Stimulated activated CD8-positive, alpha-beta memory T cell treated with anti-CD3 and anti-CD28 coated beads, Interleukin-12 subunit alpha, Interleukin-12 subunit beta, amount 100 ng/mL, for 1 hour (primary cell): ENCODE measurements at regions not wholly inside any gene's neighbourhood (a gene's known extent, or its start where the extent isn't known, plus 50 kb on each side); places are given as distances from the start of the nearest gene placed in this dataset.
"Not testable (repeated sequence)": the region's sequence is repeated elsewhere in the genome, so short reads cannot be mapped to it uniquely, and the experiment has no call there.

Experiments used
- DNase-seq: peaks from one replicate; pipeline ENCODE4 v3.0.0-alpha.2; 2020; ENCODE audit warnings: low read depth

DNA sequence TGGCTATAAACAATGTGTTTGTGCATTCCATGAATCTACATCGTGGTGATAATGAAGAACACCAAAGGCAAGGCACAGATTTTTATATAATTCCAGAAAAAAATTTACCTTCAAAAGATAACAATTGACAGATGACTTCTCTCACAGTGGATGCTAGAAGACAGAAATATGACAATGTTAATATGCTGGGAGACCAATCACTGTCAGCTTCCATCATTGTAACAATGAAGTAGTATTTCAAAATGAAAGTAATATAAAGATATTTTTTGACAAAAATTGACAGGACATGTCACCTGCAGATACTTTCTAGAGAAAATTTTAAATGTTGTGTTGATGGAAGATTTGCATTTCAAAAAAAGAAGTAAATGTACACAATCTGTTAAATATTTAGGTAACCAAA lies 1925.9 kb upstream of the LRRTM1 start:
- no peak for DNase-seq

DNA sequence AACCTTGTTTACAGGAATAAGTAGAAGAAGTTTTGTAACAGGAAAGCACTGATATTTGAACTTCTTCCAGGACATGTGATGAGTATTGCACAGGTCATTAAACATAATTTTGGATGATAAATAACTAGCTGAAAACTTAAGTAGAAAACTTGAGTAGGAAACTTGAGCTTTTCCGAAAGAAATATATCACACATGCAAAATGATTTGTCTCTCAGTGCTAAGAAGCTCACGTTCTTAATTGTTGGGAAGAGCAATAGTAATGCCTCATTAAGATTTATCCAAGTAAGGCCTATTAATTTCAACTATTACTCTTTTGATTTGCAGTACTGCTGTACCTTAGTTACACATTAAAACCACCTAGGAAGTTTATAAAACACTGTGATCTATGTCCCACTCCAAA lies 1921.9 kb upstream of the LRRTM1 start:
- no peak for DNase-seq

DNA sequence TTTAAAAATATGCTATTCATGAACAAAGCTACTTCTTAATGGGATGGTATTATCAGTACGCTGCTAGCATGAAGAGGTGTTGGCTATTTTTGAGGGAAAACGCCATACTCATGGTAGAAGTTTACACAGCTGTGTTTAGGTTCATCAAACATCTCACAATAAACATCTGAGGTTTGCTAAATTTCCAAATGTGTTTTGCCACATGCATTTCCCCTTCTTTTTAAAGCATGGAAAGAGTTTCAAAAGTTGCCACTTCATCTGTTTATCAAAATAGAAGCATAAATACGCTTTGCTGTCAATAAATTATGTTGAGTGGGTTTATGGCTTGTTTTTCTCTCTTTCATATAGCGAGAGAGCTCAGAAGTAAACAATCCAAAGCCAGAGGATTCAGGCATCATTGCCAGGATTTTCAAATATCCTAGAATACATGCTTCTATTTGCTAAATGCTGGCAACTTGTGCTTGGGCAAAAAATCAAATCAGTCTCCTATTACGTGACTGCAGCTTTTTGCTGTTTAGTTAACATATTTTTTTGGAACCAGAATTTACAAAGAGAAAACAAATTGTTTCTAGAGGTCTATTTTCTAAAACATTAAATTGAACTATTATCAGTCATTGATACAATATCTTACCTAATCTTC lies 1919.9 kb upstream of the LRRTM1 start:
- no peak for DNase-seq

DNA sequence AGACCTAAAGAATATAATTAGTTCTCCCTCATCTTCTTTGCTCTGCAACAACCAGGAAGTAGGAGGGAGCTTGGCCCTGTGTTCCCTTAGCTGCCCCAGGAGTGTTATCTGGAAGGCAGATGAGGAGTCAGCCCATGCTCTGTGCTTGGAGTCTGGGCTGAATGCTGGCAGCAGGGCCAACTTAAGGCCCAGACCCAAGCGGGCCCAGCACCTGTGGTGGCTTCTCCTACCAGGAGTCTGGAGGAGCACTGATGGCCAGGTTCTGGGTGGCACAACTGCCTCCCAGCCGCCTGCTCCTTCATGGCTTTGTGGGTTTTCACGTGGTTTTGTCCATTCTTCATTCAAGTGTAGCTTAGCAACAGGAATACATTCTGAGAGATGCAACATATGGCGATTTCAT lies 1910.7 kb upstream of the LRRTM1 start:
- no peak for DNase-seq

DNA sequence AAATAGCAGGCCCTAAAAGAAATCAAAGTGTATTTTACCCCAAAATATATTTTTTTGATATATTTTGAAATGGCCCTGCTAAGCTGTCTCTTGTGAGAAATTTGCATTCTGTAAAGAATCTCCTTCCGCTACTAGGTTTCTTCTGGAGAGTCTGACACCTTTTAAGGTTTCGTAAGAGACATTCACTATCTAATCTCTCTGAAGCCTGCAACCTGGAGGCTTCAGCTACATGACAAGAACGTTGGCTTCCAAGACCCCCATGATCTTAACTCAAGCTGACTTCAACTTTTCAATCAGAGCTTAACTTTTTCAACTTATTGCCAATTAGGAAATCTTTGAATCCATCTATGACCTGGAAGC lies 1894.9 kb upstream of the LRRTM1 start:
- no peak for DNase-seq

DNA sequence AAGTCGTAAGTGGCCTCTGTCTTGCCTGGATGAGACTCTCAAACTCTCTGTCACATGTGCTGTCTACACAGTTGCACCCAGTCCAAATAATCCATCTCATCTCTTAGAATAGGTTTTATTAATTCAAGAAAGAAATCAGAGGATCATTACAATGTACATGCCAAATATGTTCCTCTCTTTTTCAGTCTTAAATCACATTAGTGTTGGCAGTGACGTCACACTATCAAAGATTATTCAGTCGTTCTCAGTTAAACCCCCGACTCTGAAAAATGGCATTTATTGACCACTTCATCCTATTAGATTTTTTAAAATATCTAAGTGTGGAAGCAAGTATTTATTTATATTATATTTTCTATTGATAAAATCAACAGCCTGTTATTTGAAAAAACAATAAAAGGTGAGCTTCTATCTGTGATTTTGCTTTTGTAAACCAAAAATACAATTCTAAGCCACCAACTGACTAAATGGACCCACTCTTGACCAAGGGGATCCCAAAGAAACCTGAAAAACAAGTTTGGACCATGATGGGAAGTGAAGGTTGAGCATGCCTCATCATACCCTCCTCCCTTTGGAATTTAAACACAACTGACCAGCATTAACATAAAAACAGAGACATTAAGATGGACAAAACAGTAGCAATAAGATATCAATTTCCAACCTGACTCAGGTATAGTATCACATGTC lies 1894.4 kb upstream of the LRRTM1 start:
- DNase-seq: no peak

DNA sequence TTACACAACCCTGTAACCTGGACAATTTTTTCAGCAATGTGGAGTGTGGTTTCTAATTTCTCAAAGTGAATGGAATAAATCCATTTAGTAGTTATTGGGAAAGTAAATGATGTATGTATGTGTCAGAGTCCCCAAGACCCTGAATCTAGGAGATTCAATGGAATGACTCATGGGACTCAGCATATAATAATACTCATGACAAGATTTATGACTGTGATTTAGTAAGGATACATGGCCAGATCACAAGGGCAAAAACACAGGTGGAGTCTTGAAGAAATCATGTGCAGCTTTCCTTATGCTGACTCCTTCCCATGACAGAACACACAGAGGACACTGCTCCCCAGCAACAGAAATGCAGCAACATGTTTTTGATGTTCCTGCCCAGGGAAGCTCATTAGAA lies 1877.7 kb upstream of the LRRTM1 start:
- no peak for DNase-seq

DNA sequence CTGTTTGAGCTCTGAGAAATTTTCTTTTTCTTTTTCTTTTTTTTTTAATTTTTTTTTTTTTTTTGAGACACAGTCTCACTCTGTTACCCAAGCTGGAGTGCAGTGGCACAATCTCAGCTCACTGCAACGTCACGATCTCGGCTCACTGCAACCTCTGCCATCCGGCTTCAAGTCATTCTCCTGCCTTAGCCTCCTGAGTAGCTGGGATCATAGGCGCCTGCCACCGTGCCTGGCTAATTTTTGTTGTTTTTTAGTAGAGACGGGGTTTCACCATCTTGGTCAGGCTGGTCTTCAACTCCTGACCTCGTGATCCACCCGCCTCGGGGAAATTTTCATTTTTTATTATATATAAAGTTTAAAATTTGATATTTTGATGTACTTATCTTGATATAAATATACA lies 1870.7 kb upstream of the LRRTM1 start:
- not testable (repeated sequence) for DNase-seq

DNA sequence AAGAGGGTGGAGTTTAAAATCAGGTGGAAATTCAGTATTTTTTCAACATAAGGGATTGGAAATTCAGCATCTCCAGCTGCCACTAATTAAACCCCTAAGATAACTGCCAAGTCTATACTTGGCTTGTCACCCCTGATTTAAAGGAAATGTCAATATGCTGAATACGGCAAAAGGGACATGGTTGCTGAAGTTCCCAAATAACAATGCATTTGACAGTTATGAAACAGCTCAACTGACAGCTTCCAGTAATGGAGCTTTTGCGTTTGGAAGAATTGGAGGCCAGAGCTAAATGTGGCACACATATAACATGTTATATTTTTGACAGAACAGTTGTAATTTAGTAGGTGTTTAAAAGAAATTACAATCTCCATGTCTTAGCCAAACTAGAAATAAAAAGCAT lies 1867.9 kb upstream of the LRRTM1 start:
- no peak for DNase-seq

DNA sequence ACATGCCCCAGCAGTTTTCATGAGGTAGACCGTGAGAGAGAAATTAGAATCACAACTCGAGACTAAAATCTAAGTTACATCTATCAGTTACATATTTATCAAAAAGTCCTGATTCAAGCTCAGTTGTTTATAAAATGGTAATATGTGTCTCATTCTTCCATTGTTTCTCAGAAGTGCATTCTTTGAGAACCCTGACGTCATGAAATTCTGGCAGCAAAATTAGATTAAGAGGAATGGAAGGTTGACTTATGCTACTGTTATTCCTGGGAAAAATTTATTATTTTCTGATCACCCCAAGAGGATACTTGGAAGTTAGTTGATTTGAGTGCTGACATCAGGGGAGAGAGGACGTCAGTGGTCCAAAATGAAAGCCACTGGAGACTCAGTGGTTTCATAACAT lies 1864.8 kb upstream of the LRRTM1 start:
- DNase-seq: no peak

DNA sequence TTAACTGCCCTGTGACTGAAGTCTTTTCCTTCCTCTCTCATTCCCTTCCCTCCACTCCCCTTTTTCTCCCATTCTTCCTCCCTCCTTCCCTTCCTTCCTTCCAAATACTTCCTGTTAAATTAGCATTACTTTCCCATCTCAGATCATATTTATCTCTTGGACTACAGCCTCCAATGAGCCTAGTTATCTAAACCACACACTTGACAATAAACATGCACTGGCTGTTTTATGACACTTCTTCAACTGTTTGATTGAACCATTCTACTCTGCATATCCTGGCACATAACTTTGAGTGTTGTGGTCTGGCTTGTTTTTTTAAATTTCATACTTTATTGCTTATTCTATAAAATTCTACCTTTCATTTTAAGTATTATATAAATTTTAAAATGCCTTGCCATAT lies 1860.8 kb upstream of the LRRTM1 start:
- DNase-seq: no peak

DNA sequence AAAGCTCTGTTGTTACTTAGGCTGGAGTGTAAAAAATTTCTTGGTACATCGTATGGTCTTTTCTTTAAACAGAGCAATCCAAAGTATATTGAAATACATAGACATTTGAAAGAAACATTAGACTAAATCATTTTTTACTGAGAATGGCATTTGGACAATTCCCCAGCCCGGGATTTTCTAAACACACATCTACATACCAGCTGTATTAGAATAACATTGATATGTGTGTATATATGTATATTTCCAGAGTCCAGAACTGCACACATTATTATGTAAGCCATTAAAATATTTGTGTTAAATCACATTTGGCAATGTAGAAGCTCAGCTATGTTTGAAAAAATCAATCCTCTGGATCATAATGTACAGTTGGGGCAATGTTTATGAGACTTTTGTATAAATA lies 1853.6 kb upstream of the LRRTM1 start:
- no peak for DNase-seq

DNA sequence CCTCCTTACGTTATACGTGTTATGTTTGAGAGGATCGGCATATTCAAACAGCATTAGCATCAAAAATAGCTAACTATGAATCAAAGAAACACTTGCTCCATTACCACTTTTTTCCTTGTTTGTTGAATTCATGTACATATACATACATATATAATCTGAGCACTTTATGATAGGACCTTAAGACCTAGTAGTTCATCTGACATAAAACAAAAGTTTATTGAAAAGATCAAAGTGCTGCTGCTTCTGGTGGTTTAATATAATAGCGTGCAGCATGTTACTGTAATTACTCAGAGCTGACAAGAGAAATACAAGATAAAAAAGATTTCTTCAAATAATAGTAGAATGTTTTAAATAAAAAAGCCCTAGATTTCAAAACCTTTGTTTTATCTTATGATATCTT lies 1850.9 kb upstream of the LRRTM1 start:
- DNase-seq: no peak

DNA sequence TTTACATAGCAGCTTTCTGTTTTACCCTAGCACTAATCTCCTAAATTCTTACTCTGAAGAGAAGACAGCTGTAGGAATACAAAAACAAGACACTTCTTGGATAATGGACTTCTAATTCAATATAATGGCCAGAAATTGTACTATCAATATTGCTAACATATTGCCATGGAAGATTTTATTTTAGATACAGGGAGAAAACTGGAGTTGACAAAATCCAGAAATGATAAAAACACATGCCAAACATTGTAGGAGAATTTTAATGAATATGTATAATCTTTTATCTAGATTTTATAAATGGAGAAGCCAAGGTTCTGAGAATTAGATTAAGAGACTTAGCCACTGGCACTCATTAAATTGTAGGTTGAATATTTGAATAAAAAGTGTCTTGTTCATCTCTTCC lies 1838.8 kb upstream of the LRRTM1 start:
- DNase-seq: no peak

DNA sequence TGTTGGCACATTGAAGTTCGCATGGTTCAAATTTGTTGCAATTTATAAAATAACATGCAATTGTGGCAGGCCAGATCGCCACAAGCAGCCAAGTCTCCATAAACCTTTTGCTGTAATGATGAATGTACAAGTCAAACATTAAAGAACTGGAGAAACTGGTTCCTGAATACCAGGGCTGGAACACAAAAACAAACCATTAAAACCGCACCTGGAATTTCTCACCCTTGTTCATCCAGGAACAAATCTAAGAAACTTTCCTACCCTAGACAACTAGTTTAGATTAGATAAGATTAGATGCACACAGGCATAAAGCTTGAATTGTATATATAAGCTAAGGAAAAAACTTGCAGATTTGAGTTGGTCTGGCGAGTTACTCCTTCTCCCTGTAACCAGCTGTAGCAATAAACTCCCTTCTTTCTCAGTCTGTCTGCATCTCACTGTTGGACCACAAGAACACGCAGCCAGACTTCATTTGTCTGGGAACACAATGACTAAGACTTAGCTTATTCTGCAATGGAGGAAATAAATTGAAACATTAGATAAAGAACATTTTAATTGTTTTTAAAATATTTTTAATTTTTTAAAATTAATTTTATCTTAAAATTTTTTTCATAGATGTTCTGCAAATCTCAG lies 1835.5 kb upstream of the LRRTM1 start:
- no peak for DNase-seq

DNA sequence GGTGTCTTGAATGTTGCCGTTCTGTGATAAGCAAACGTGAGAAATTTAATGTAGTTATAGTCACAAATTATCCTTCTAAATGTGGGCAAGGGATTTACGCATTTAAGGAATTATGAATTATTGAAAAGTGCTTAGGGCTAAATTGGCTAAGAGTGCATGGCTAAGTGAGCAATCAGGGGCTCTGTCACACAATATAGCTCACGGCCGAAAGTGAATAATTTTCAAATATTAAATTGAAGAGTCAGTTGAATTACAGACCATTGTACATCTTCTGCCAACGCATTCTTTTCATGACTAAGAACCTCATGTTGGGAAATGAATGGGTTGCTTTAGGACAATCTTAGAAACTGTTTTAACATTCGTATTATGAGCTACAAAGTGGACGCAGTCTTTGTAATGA lies 1832.9 kb upstream of the LRRTM1 start:
- DNase-seq: no peak

DNA sequence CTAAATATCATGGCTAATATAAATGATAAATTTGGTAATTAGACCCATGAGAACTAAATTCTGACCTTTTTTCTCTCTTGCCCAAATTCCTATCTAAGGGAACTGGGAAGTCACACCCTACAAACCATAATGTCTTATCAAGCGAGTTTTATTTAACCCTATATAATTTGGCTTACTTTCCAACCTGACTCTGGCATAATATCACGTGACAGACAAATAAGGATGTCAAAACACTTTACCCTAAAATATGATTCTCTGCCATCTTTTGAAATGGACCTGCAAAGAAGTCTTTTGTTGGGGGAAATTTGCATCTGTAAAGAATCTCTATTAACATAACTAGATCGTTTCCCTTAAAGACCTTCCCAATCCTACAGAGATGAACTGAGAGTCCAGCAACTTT lies 1823.5 kb upstream of the LRRTM1 start:
- DNase-seq: no peak

DNA sequence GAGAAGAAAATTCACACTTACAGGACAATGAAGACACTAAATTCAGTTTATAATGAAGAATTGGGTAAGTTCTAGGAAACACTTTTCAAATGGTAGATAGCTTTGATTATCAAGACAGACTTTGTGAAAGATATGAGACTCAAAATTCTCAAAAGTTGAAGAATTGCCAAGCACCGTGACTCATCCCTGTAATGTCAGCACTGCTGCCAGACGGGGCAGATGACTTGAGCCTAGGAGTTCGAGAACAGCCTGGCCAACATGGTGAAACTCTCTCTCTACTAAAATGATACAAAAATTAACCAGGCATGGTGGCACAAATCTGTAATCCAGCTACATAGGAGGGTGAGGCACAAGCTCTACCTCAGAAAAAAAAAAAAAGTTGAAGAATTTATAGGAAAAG lies 1820.1 kb upstream of the LRRTM1 start:
- no peak for DNase-seq

DNA sequence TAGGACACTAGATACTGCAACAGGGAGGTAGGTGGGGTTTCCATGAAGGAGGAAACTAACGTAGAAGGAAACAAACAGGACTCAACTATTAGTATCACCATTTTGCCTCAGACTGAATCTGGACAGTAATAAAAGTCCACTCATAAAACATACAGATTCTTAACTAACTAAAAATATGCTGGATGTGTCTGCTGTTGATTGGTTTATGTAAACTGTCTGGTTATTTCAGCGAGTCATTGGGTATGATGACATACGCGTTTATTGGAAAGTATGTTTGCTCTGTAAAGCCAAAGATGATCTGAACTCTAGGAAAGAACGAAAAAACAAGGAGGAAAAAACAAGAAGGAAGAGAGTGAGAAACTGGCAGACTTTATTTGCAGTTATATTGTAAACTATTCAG lies 1816.1 kb upstream of the LRRTM1 start:
- no peak for DNase-seq

DNA sequence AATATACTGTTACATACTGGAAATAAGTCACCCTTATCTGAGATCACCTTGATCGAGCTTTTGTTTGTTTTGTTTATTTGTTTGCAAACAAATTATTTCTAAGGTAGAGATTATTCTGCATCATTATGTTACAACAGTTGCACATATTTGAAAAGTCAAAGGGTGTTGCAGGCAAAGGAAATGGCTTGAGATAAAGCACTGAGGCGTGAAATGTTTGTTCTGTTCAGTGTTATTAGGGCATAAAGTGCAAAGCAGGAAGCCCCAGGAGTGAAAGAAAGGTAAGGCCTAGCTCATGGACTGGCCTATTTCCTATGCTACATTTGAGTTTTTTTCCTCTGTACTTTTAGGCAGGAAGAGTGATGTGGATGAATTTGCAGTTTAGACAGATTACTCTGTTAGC lies 1815.6 kb upstream of the LRRTM1 start:
- DNase-seq: no peak

DNA sequence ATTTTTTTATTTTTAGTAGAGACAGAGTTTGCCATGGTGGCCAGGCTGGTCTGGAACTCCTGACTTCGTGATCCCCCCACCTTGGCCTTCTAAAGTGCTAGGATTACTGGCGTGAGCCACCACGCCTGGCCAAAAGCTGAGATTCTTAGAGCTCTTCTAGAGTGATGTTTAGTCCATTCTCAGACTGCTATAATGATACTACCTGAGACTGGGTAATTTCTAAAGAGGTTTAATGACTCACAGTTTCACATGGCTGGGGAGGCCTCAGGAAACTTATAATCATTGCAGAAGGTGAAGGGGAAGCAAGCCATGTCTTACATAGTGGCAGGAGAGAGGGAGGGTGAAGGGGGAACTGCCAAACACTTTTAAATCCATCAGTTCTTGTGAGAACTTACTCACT lies 1804.9 kb upstream of the LRRTM1 start:
- DNase-seq: no peak

DNA sequence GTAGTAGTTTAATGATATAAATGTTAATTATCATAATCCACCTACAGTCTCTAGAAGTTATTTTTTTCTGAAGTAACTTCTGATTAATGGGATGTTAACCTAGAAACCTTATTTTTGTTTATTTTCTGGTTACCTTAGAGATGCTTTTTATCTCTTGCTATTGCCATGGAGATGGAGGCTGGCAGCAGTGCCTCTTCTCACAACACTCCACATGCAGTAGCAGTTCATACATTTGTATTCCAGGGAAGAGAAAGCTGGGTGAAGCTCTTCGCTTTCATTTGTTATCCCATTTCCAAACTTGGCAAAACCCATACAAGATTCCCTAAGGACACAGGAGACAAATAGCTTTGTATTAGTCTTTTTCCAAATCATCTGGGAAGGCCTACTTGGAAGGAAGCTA lies 1794.1 kb upstream of the LRRTM1 start:
- DNase-seq: no peak

DNA sequence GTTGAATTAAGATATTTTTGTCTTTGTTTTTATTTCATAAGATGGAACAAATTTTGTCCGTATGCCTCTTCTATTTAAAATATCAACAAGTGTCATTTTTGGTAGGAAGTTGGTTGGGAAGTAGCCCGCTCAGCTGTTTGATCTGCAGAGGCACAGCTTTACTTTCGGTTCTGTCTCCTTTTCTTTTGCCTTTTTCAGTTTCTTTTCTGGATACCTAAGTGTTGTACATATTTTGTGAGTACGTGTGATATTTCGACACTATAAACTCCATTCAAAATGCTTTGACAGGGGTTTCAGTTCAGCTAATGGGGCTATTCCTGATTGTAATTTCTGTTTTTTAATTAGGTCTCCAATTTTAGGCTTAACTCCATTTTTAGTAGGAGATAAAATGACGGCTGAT lies 1785.0 kb upstream of the LRRTM1 start:
- DNase-seq: no peak
